ENCODE measurements at regions not wholly inside any gene's neighbourhood (a gene's known extent, or its start where the extent isn't known, plus 50 kb on each side); places are given as distances from the start of the nearest gene placed in this dataset.

DNA sequence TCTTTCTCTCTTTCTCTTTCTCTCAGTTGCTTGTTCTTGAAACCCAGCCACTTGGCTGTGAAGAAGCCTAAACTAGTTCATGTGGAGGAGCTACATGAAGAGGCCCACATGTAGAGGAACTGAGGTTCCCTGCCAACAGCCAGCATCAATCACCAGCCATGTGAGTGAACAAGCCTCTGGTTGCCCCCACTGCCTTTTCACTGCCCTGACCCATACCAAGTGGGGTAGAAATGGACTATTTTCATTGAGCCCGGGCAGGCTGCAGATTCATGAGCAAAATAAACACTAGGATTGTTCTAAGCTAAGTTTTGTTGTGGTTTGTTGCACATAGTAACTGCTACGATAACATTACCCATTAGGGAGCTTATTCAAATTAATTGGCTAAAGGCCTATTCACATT, 78.7 kb upstream of the FAM216B start:
- ChIA-PET POLR2A (no interaction called here), CTCF (no interaction called here)
- H4K20me1 ChIP-seq (ENCODE audit: insufficient read depth), result no peaks in the 10 kb centered on the region
- no peaks in the 10 kb centered on the region for H3F3A ChIP-seq (replicated peaks; ENCODE audit: insufficient read depth)
- no peaks in the 10 kb centered on the region for H3K4me1 ChIP-seq (ENCODE audit: control insufficient read depth in 1 of 2, insufficient read depth in 2 of 2, low read depth in 1 of 2, low read length in 1 of 2)
- H2AFZ ChIP-seq (ENCODE audit: low read depth), result no peak overlapping the region
- H3K36me3 ChIP-seq (replicated peaks in 1 of 2; ENCODE audit: control insufficient read depth in 1 of 2, insufficient read depth in 2 of 2, low read length in 1 of 2), result no peaks in the 10 kb centered on the region
- TF ChIP-seq, protein P1, sequence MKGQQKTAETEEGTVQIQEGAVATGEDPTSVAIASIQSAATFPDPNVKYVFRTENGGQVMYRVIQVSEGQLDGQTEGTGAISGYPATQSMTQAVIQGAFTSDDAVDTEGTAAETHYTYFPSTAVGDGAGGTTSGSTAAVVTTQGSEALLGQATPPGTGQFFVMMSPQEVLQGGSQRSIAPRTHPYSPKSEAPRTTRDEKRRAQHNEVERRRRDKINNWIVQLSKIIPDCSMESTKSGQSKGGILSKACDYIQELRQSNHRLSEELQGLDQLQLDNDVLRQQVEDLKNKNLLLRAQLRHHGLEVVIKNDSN (IDR thresholded peaks at IDR 0.05; ENCODE audit: borderline replicate concordance, low read depth), result no peak
- TF ChIP-seq RFX5 (IDR thresholded peaks at IDR 0.05; ENCODE audit: low read length), result no peak
- TF ChIP-seq NRF1 (IDR thresholded peaks at IDR 0.05; ENCODE audit: low read depth, low read length), result no peak
- no peaks in the 10 kb centered on the region for H3K27me3 ChIP-seq (ENCODE audit: insufficient read depth)
- DNase-seq, result no peak
- no peak overlapping the region for H3K9ac ChIP-seq
- no peaks in the 10 kb centered on the region for H3K9me3 ChIP-seq
- no peak overlapping the region for H3K27ac ChIP-seq (ENCODE audit: low read depth in 2 of 2, low read length in 1 of 2)
- WGBS (ENCODE audit: low lambda C conversion rate), result 52% methylated on average over 2 of the region's 2 CpGs
- H3K4me3 ChIP-seq (ENCODE audit: low read depth in 2 of 2, low read length in 1 of 2), result no peak overlapping the region
- H3K4me2 ChIP-seq, result no peak overlapping the region
- no peaks in the 10 kb centered on the region for H3K79me2 ChIP-seq (ENCODE audit: insufficient read depth)
- no peaks in the 10 kb centered on the region for H3K9me2 ChIP-seq

DNA sequence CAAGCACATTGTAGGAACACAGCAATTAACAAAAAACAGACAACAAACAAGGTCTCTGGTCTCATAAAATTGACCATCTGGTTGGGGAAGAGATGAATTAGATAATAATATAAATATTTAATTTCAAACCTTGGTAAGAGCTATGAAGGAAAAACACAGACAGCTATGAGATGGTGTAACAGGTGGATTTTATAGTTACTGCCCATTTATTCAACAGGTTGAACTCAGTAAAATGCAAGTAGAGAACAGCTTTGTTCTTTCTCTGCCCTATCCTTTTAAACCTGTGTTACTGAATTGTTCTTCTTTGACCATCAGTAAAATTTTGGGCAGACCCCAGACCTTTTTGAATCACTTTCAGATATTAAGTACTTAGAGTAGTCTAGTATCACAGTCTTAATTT, 77.6 kb upstream of the FAM216B start:
- no peak overlapping the region for H2AFZ ChIP-seq (ENCODE audit: low read depth)
- DNase-seq, result no peak
- no peaks in the 10 kb centered on the region for H3K9me2 ChIP-seq
- no peaks in the 10 kb centered on the region for H3K27me3 ChIP-seq (ENCODE audit: insufficient read depth)
- H3K36me3 ChIP-seq (replicated peaks in 1 of 2; ENCODE audit: control insufficient read depth in 1 of 2, insufficient read depth in 2 of 2, low read length in 1 of 2), result no peaks in the 10 kb centered on the region
- no peaks in the 10 kb centered on the region for H3K9me3 ChIP-seq
- H3K9ac ChIP-seq, result no peak overlapping the region
- ChIA-PET CTCF (no interaction called here), POLR2A (no interaction called here)
- no peaks in the 10 kb centered on the region for H3K4me1 ChIP-seq (ENCODE audit: control insufficient read depth in 1 of 2, insufficient read depth in 2 of 2, low read depth in 1 of 2, low read length in 1 of 2)
- no peaks in the 10 kb centered on the region for H4K20me1 ChIP-seq (ENCODE audit: insufficient read depth)
- no peaks in the 10 kb centered on the region for H3K79me2 ChIP-seq (ENCODE audit: insufficient read depth)
- no peaks in the 10 kb centered on the region for H3F3A ChIP-seq (replicated peaks; ENCODE audit: insufficient read depth)
- no peak for TF ChIP-seq FOXJ3 (CRISPR knock-in tag; IDR thresholded peaks at IDR 0.05)
- TF ChIP-seq SMC3 (IDR thresholded peaks at IDR 0.05; ENCODE audit: low read depth, low read length), result no peak
- no peak for TF ChIP-seq GABPA (IDR thresholded peaks at IDR 0.05; ENCODE audit: low read depth)
- TF ChIP-seq, protein P1 (IDR thresholded peaks at IDR 0.05; ENCODE audit: borderline replicate concordance, low read depth), result no peak
- H3K4me3 ChIP-seq (ENCODE audit: low read depth in 2 of 2, low read length in 1 of 2), result no peak overlapping the region
- H3K4me2 ChIP-seq, result no peak overlapping the region
- H3K27ac ChIP-seq (ENCODE audit: low read depth in 2 of 2, low read length in 1 of 2), result no peak overlapping the region

DNA sequence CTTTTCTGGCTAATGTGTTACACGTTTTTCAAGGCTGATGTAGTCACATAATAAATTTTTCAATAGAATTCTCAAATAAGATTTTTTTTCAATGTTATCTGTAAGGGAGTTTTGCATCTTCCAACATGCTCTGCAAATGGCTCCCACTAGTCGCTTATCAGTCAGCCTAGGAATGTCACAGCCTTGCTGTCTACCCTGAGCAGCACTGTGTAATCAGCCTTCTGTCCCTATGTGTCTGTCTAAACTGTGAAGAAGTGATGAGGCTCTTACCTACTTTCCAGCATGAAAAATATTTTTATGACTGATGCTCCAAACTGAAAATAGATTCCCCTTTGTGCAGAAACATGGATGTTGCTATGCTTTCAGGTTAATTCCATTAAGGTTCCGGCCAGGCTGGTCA, 75.1 kb upstream of the FAM216B start:
- 50% methylated on average over 3 of the region's 3 CpGs for WGBS (ENCODE audit: low lambda C conversion rate)
- Histone ChIP-seq H3K4me2 (no peak overlapping the region), H3K79me2 (ENCODE audit: insufficient read depth) (no peaks in the 10 kb centered on the region), H3K27ac (ENCODE audit: low read depth in 2 of 2, low read length in 1 of 2) (no peak overlapping the region), H3K36me3 (replicated peaks in 1 of 2; ENCODE audit: control insufficient read depth in 1 of 2, insufficient read depth in 2 of 2, low read length in 1 of 2) (no peaks in the 10 kb centered on the region), H3K9me2 (no peaks in the 10 kb centered on the region), H3K27me3 (ENCODE audit: insufficient read depth) (no peaks in the 10 kb centered on the region), H3K4me3 (ENCODE audit: low read depth in 2 of 2, low read length in 1 of 2) (no peak overlapping the region), H3K9me3 (no peaks in the 10 kb centered on the region), H4K20me1 (ENCODE audit: insufficient read depth) (no peaks in the 10 kb centered on the region), H2AFZ (ENCODE audit: low read depth) (no peak overlapping the region), H3K4me1 (ENCODE audit: control insufficient read depth in 1 of 2, insufficient read depth in 2 of 2, low read depth in 1 of 2, low read length in 1 of 2) (no peaks in the 10 kb centered on the region), H3K9ac (no peak overlapping the region), H3F3A (replicated peaks; ENCODE audit: insufficient read depth) (no peaks in the 10 kb centered on the region)
- ChIA-PET POLR2A (no interaction called here), CTCF (interaction anchor here (1.2 kb wide), 1 partner anchor 11 kb away, joined by 3 read pairs; no protein-coding TSS in a partner anchor)
- no peak for DNase-seq
- no peak for TF ChIP-seq CHD2 (IDR thresholded peaks at IDR 0.05; ENCODE audit: low read length, partially characterized antibody)
- TF ChIP-seq YY1 (IDR thresholded peaks at IDR 0.05; ENCODE audit: low read depth), result no peak
- TF ChIP-seq RFX5 (IDR thresholded peaks at IDR 0.05; ENCODE audit: low read length), result no peak
- TF ChIP-seq MEF2A (IDR thresholded peaks at IDR 0.05; ENCODE audit: borderline replicate concordance, low read depth), result no peak
- TF ChIP-seq, protein P2, sequence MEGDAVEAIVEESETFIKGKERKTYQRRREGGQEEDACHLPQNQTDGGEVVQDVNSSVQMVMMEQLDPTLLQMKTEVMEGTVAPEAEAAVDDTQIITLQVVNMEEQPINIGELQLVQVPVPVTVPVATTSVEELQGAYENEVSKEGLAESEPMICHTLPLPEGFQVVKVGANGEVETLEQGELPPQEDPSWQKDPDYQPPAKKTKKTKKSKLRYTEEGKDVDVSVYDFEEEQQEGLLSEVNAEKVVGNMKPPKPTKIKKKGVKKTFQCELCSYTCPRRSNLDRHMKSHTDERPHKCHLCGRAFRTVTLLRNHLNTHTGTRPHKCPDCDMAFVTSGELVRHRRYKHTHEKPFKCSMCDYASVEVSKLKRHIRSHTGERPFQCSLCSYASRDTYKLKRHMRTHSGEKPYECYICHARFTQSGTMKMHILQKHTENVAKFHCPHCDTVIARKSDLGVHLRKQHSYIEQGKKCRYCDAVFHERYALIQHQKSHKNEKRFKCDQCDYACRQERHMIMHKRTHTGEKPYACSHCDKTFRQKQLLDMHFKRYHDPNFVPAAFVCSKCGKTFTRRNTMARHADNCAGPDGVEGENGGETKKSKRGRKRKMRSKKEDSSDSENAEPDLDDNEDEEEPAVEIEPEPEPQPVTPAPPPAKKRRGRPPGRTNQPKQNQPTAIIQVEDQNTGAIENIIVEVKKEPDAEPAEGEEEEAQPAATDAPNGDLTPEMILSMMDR (IDR thresholded peaks at IDR 0.05), result no peak
- no peak for TF ChIP-seq RCOR1 (IDR thresholded peaks at IDR 0.05; ENCODE audit: low read length)
- TF ChIP-seq EZH2phosphoT487 (IDR thresholded peaks at IDR 0.05; ENCODE audit: borderline replicate concordance, low read depth), result no peak
- TF ChIP-seq POLR2AphosphoS5 (IDR thresholded peaks at IDR 0.05; ENCODE audit: low read depth, low read length), result no peak
- TF ChIP-seq, protein P3, sequence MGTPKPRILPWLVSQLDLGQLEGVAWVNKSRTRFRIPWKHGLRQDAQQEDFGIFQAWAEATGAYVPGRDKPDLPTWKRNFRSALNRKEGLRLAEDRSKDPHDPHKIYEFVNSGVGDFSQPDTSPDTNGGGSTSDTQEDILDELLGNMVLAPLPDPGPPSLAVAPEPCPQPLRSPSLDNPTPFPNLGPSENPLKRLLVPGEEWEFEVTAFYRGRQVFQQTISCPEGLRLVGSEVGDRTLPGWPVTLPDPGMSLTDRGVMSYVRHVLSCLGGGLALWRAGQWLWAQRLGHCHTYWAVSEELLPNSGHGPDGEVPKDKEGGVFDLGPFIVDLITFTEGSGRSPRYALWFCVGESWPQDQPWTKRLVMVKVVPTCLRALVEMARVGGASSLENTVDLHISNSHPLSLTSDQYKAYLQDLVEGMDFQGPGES (IDR thresholded peaks at IDR 0.05; ENCODE audit: low read depth, low read length), result no peak
- no peak for TF ChIP-seq JUND (IDR thresholded peaks at IDR 0.05)
- TF ChIP-seq ELF1 (IDR thresholded peaks at IDR 0.05), result no peak
- TF ChIP-seq TAF1 (IDR thresholded peaks at IDR 0.05; ENCODE audit: borderline replicate concordance, low read depth, low read length), result no peak
- TF ChIP-seq TCF12 (IDR thresholded peaks at IDR 0.05), result no peak
- no peak for TF ChIP-seq NRF1 (IDR thresholded peaks at IDR 0.05; ENCODE audit: low read depth, low read length)
- no peak for TF ChIP-seq FOXJ3 (CRISPR knock-in tag; IDR thresholded peaks at IDR 0.05)
- no peak for TF ChIP-seq EP300 (IDR thresholded peaks at IDR 0.05; ENCODE audit: borderline replicate concordance in 1 of 2, low read depth in 1 of 2, low read length in 1 of 2)
- TF ChIP-seq SIN3A (IDR thresholded peaks at IDR 0.05; ENCODE audit: borderline replicate concordance, low read depth, low read length), result no peak
- TF ChIP-seq RXRA (IDR thresholded peaks at IDR 0.05; ENCODE audit: borderline replicate concordance, low read depth), result no peak
